Liver (tissue), 8 donors: ENCODE measurements at regions not wholly inside any gene's neighbourhood (a gene's known extent, or its start where the extent isn't known, plus 50 kb on each side); places are given as distances from the start of the nearest gene placed in this dataset.

Experiments
- DNase-seq: peaks from one replicate; pipeline ENCODE4 v3.0.0-alpha.2; 2017; ENCODE audit warnings: low spot score
- H3K27ac ChIP-seq, 2 donors: one replicate each; pipeline ENCODE4 v1.7.0; 2013; ENCODE audit warnings: inconsistent platforms in 2 of 2, low read length in 2 of 2, control low read depth in 1 of 2, low read depth in 1 of 2, mild to moderate bottlenecking in 1 of 2
- H3K27me3 ChIP-seq, 4 donors: one replicate each; pipeline versions ENCODE4 v1.6.1 to v1.7.0; 2013; ENCODE audit warnings: low read length in 3 of 4, inconsistent platforms in 1 of 4, mild to moderate bottlenecking in 1 of 4, moderate library complexity in 1 of 4; ENCODE audit not compliant: control insufficient read depth in 4 of 4, insufficient read depth in 4 of 4
- H3K36me3 ChIP-seq, 4 donors: one replicate each; pipeline versions ENCODE4 v1.6.1 to v1.7.0; 2013; ENCODE audit warnings: low read length in 3 of 4, mild to moderate bottlenecking in 3 of 4, low read depth in 1 of 4, moderate library complexity in 1 of 4; ENCODE audit not compliant: control insufficient read depth in 4 of 4, insufficient read depth in 3 of 4
- H3K4me1 ChIP-seq, 4 donors: one replicate each; pipeline versions ENCODE4 v1.6.1 to v1.7.0; 2013; ENCODE audit warnings: low read length in 3 of 4, mild to moderate bottlenecking in 3 of 4, moderate library complexity in 1 of 4; ENCODE audit not compliant: control insufficient read depth in 4 of 4, insufficient read depth in 4 of 4
- H3K4me3 ChIP-seq, 3 donors: one replicate each; pipeline versions ENCODE4 v1.6.1 to v1.7.0; 2013; ENCODE audit warnings: low read length in 3 of 3, control low read depth in 1 of 3, low read depth in 1 of 3, mild to moderate bottlenecking in 1 of 3
- H3K9ac ChIP-seq, 2 donors: one replicate each; pipeline ENCODE4 v1.7.0; 2013; ENCODE audit warnings: low read length in 2 of 2, mild to moderate bottlenecking in 2 of 2, moderate library complexity in 2 of 2, control low read depth in 1 of 2, low read depth in 1 of 2
- H3K9me3 ChIP-seq, 4 donors: one replicate each; pipeline versions ENCODE4 v1.6.1 to v1.7.0; 2013; ENCODE audit warnings: low read length in 3 of 4; ENCODE audit not compliant: control insufficient read depth in 4 of 4
- ATF3 ChIP-seq: IDR thresholded peaks from 2 replicates; pipeline ENCODE4 v1.6.1; 2016; ENCODE audit warnings: antibody characterized with exemption
- CTCF ChIP-seq: fragments of 150-350 bp; IDR thresholded peaks from 2 replicates; pipeline ENCODE4 v1.5.1; 2017; ENCODE audit warnings: improper control_type of control experiment, low read depth, low read length; ENCODE audit not compliant: missing input control
- EGR1 ChIP-seq, 2 donors: IDR thresholded peaks; 2 replicates each; pipeline ENCODE4 v1.6.1; 2016 to 2018; ENCODE audit warnings: antibody characterized with exemption in 2 of 2, low read depth in 2 of 2
- FOXA1 ChIP-seq: IDR thresholded peaks from 2 replicates; pipeline ENCODE4 v1.6.1; 2016; ENCODE audit warnings: antibody characterized with exemption
- FOXA2 ChIP-seq: IDR thresholded peaks from 2 replicates; pipeline ENCODE4 v1.6.1; 2016; ENCODE audit warnings: antibody characterized with exemption
- GABPA ChIP-seq, 2 donors: IDR thresholded peaks in 1 of 2; conservative IDR thresholded peaks in 1 of 2; 2 replicates each; pipeline ENCODE4 v1.6.1; 2016; ENCODE audit warnings: antibody characterized with exemption in 2 of 2, mild to moderate bottlenecking in 1 of 2, moderate library complexity in 1 of 2
- HNF4A ChIP-seq, 2 donors: conservative IDR thresholded peaks; 2 replicates each; pipeline ENCODE4 v1.6.1; 2016; ENCODE audit warnings: antibody characterized with exemption in 2 of 2, mild to moderate bottlenecking in 2 of 2
- HNF4G ChIP-seq: IDR thresholded peaks from 2 replicates; pipeline ENCODE4 v1.6.1; 2016; ENCODE audit warnings: antibody characterized with exemption
- JUND ChIP-seq, 2 donors: IDR thresholded peaks; 2 replicates each; pipeline ENCODE4 v1.6.1; 2016; ENCODE audit warnings: antibody characterized with exemption in 2 of 2
- MAX ChIP-seq: IDR thresholded peaks from 2 replicates; pipeline ENCODE4 v1.6.1; 2016; ENCODE audit warnings: antibody characterized with exemption
- NR2F2 ChIP-seq: IDR thresholded peaks from 2 replicates; pipeline ENCODE4 v1.6.1; 2016; ENCODE audit warnings: antibody characterized with exemption
- RAD21 ChIP-seq, 2 donors: IDR thresholded peaks; 2 replicates each; pipeline ENCODE4 v1.6.1; 2016; ENCODE audit warnings: antibody characterized with exemption in 2 of 2, mild to moderate bottlenecking in 2 of 2
- RXRA ChIP-seq, 2 donors: IDR thresholded peaks; 2 replicates each; pipeline ENCODE4 v1.6.1; 2017 to 2018; ENCODE audit warnings: antibody characterized with exemption in 2 of 2, mild to moderate bottlenecking in 1 of 2
- SP1 ChIP-seq: IDR thresholded peaks from 2 replicates; pipeline ENCODE4 v1.6.1; 2018; ENCODE audit warnings: antibody characterized with exemption, mild to moderate bottlenecking
- TAF1 ChIP-seq: conservative IDR thresholded peaks from 2 replicates; pipeline ENCODE4 v1.6.1; 2016; ENCODE audit warnings: antibody characterized with exemption, mild to moderate bottlenecking
- YY1 ChIP-seq: IDR thresholded peaks from 2 replicates; pipeline ENCODE4 v1.6.1; 2016; ENCODE audit warnings: antibody characterized with exemption, mild to moderate bottlenecking
- ZBTB33 ChIP-seq: IDR thresholded peaks from 2 replicates; pipeline ENCODE4 v1.6.1; 2016; ENCODE audit warnings: antibody characterized with exemption
- WGBS: extraction: QIAGEN DNeasy Blood & Tissue Kit; methylation state at CpG from one replicate; pipeline ENCODE4 v1.1.7; 2013; 5-methylcytosine and 5-hydroxymethylcytosine counted together
- TF ChIP-seq, protein P1 (sequence below): IDR thresholded peaks from 2 replicates; pipeline ENCODE4 v1.6.1; 2016; ENCODE audit warnings: antibody characterized with exemption, mild to moderate bottlenecking
- donor health status: healthy.
- donor health status: healthy.
- donor health status: healthy.
- donor health status: healthy.
- donor health status: healthy.

DNA sequence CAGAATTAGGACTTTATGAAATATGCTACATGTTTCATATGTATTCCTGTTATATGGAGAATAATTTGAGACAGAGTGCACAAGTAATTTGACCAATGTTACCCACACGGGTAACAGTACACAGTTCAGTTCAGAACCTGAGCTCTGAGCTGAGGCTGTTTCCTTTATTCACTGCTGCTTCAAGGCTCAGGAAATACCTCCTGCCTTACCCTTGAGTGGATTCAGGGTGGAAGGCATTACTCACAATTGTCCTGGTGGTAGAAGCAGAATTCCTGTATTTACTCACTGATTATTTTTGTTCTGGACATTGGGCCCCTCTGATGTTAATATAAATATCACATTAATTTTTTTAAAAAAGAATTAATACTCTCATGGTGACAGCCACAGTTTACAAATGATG, 73.5 kb upstream of the CAMK2D start:
- WGBS, result 78% methylated on average over 1 of the region's 1 CpG
- Histone ChIP-seq H3K27me3 (no peaks in the 10 kb centered on the region), H3K9me3 (no peaks in the 10 kb centered on the region), H3K4me3 (no peak overlapping the region), H3K9ac (no peak overlapping the region), H3K27ac (no peak overlapping the region), H3K36me3 (no peaks in the 10 kb centered on the region), H3K4me1 (no peaks in the 10 kb centered on the region)
- TF ChIP-seq HNF4G (no peak), GABPA (IDR thresholded peaks at IDR 0.05 in 1 of 2, conservative IDR thresholded peaks at IDR 0.05 in 1 of 2) (no peak), MAX (no peak), RXRA (IDR thresholded peaks at IDR 0.05) (no peak), EGR1 (IDR thresholded peaks at IDR 0.05; ENCODE audit: low read depth in 2 of 2) (no peak), CTCF (no peak), YY1 (no peak), JUND (IDR thresholded peaks at IDR 0.05) (no peak), FOXA1 (no peak), SP1 (no peak), NR2F2 (no peak), HNF4A (conservative IDR thresholded peaks at IDR 0.05) (no peak), TAF1 (no peak), FOXA2 (no peak), ZBTB33 (no peak), ATF3 (no peak), RAD21 (IDR thresholded peaks at IDR 0.05) (no peak)
- TF ChIP-seq, protein P1, sequence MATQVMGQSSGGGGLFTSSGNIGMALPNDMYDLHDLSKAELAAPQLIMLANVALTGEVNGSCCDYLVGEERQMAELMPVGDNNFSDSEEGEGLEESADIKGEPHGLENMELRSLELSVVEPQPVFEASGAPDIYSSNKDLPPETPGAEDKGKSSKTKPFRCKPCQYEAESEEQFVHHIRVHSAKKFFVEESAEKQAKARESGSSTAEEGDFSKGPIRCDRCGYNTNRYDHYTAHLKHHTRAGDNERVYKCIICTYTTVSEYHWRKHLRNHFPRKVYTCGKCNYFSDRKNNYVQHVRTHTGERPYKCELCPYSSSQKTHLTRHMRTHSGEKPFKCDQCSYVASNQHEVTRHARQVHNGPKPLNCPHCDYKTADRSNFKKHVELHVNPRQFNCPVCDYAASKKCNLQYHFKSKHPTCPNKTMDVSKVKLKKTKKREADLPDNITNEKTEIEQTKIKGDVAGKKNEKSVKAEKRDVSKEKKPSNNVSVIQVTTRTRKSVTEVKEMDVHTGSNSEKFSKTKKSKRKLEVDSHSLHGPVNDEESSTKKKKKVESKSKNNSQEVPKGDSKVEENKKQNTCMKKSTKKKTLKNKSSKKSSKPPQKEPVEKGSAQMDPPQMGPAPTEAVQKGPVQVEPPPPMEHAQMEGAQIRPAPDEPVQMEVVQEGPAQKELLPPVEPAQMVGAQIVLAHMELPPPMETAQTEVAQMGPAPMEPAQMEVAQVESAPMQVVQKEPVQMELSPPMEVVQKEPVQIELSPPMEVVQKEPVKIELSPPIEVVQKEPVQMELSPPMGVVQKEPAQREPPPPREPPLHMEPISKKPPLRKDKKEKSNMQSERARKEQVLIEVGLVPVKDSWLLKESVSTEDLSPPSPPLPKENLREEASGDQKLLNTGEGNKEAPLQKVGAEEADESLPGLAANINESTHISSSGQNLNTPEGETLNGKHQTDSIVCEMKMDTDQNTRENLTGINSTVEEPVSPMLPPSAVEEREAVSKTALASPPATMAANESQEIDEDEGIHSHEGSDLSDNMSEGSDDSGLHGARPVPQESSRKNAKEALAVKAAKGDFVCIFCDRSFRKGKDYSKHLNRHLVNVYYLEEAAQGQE, result no peak
- DNase-seq, result no peak

GRCh38 chr4:113834298-113834697, 72.8 kb upstream of the CAMK2D start:
- Histone ChIP-seq H3K4me3 (no peak overlapping the region), H3K9ac (no peak overlapping the region), H3K9me3 (no peaks in the 10 kb centered on the region), H3K36me3 (no peaks in the 10 kb centered on the region), H3K4me1 (no peaks in the 10 kb centered on the region), H3K27me3 (no peaks in the 10 kb centered on the region), H3K27ac (no peak overlapping the region)
- TF ChIP-seq FOXA1, result no peak
- no peak for DNase-seq
- WGBS, result 86% methylated on average over 3 of the region's 3 CpGs
